CD14-positive monocyte (primary cell): ENCODE measurements at regions not wholly inside any gene's neighbourhood (a gene's known extent, or its start where the extent isn't known, plus 50 kb on each side); places are given as distances from the start of the nearest gene placed in this dataset.
A peak's percentile ranks its signal among the peaks of the same experiment; 100 is the strongest.

Experiments
- DNase-seq, 3 donors: peaks; one replicate each; pipeline ENCODE4 v3.0.0-alpha.2; 2011 to 2022
- H2AFZ ChIP-seq: 2 replicates; pipeline ENCODE4 v1.6.0; 2012; ENCODE audit warnings: mild to moderate bottlenecking, low read depth, low read length, inconsistent platforms; ENCODE audit not compliant: insufficient read depth, poor library complexity, severe bottlenecking
- H3K27ac ChIP-seq, 2 donors: 1 replicate in 1 of 2; 2 replicates in 1 of 2; pipeline ENCODE4 v1.5.1; 2012 to 2013; ENCODE audit warnings: low read length in 2 of 2, control low read depth in 1 of 2, inconsistent platforms in 1 of 2, low read depth in 1 of 2, mild to moderate bottlenecking in 1 of 2
- H3K27me3 ChIP-seq, 2 donors: one replicate each; pipeline versions ENCODE4 v1.6.0 to v1.6.1; 2011 to 2013; ENCODE audit warnings: low read length in 2 of 2; ENCODE audit not compliant: control insufficient read depth in 2 of 2, insufficient read depth in 2 of 2
- H3K36me3 ChIP-seq, 2 donors: replicated peaks in 1 of 2; 1 replicate in 1 of 2; 2 replicates in 1 of 2; pipeline versions ENCODE4 v1.5.1 to v1.6.1; 2012 to 2013; ENCODE audit warnings: low read length in 2 of 2, control low read depth in 1 of 2, inconsistent platforms in 1 of 2, mild to moderate bottlenecking in 1 of 2; ENCODE audit not compliant: insufficient read depth in 2 of 2, control insufficient read depth in 1 of 2
- H3K4me1 ChIP-seq, 2 donors: 1 replicate in 1 of 2; 2 replicates in 1 of 2; pipeline versions ENCODE4 v1.5.1 to v1.6.1; 2012 to 2013; ENCODE audit warnings: low read length in 2 of 2, control low read depth in 1 of 2, inconsistent platforms in 1 of 2, mild to moderate bottlenecking in 1 of 2, moderate library complexity in 1 of 2; ENCODE audit not compliant: insufficient read depth in 2 of 2, control insufficient read depth in 1 of 2
- H3K4me2 ChIP-seq: replicated peaks from 2 replicates; pipeline ENCODE3; 2012; ENCODE audit warnings: low read length, moderate library complexity, mild to moderate bottlenecking; ENCODE audit not compliant: poor library complexity, severe bottlenecking; ENCODE audit errors: extremely low read depth
- H3K4me3 ChIP-seq, 3 experiments: fragments of 200-600 bp in 1 of 3; sonication (generic) in 1 of 3; replicated peaks in 1 of 3; 1 replicate in 2 of 3; 2 replicates in 1 of 3; pipeline ENCODE4 v1.5.1; 2011 to 2013; ENCODE audit warnings: low read length in 3 of 3, mild to moderate bottlenecking in 3 of 3, control low read depth in 2 of 3, low read depth in 2 of 3, inconsistent platforms in 1 of 3, moderate library complexity in 1 of 3
- H3K79me2 ChIP-seq: 2 replicates; pipeline ENCODE4 v1.6.0; 2012; ENCODE audit warnings: mild to moderate bottlenecking, control low read depth, inconsistent platforms, low read length, moderate library complexity; ENCODE audit not compliant: insufficient read depth
- H3K9ac ChIP-seq: 2 replicates; pipeline ENCODE4 v1.6.0; 2017; ENCODE audit warnings: low read length, mild to moderate bottlenecking; ENCODE audit not compliant: insufficient read depth, poor library complexity, severe bottlenecking
- H3K9me3 ChIP-seq, 2 donors: replicated peaks in 1 of 2; 1 replicate in 1 of 2; 2 replicates in 1 of 2; pipeline versions ENCODE4 v1.5.1 to v1.6.1; 2012 to 2013; ENCODE audit warnings: low read length in 2 of 2, control low read depth in 1 of 2; ENCODE audit not compliant: control insufficient read depth in 1 of 2, insufficient read depth in 1 of 2
- H4K20me1 ChIP-seq: 2 replicates; pipeline ENCODE4 v1.6.0; 2012; ENCODE audit warnings: mild to moderate bottlenecking, low read length, control low read depth, moderate library complexity; ENCODE audit not compliant: insufficient read depth
- H3K27ac Mint-ChIP-seq, 7 donors: one replicate each; pipeline ENCODE4 v1.8.0; 2020; ENCODE audit warnings: mild to moderate bottlenecking in 7 of 7, mixed read lengths in 7 of 7, moderate library complexity in 6 of 7, inconsistent platforms in 2 of 7
- H3K27me3 Mint-ChIP-seq, 3 donors: one replicate each; pipeline ENCODE4 v1.8.0; 2021 to 2022; ENCODE audit warnings: low read depth in 3 of 3, mild to moderate bottlenecking in 3 of 3, mixed read lengths in 3 of 3, moderate library complexity in 3 of 3, inconsistent platforms in 1 of 3
- H3K36me3 Mint-ChIP-seq, 2 donors: one replicate each; pipeline ENCODE4 v1.8.0; 2020; ENCODE audit warnings: mixed read lengths in 2 of 2, inconsistent platforms in 1 of 2, mild to moderate bottlenecking in 1 of 2
- H3K4me1 Mint-ChIP-seq: one replicate; pipeline ENCODE4 v1.8.0; 2020; ENCODE audit warnings: mild to moderate bottlenecking, mixed read lengths
- H3K4me3 Mint-ChIP-seq, 2 donors: one replicate each; pipeline ENCODE4 v1.8.0; 2020; ENCODE audit warnings: mild to moderate bottlenecking in 2 of 2, mixed read lengths in 2 of 2, moderate library complexity in 1 of 2
- H3K9me3 Mint-ChIP-seq, 7 donors: one replicate each; pipeline ENCODE4 v1.8.0; 2020 to 2022; ENCODE audit warnings: mixed read lengths in 7 of 7, mild to moderate bottlenecking in 6 of 7, moderate library complexity in 6 of 7, inconsistent platforms in 2 of 7
- WGBS: methylation state at CpG from one replicate; pipeline ENCODE4 v1.1.5; 2013; ENCODE audit warnings: missing lambda C conversion rate; ENCODE audit not compliant: insufficient coverage; 5-methylcytosine and 5-hydroxymethylcytosine counted together
- intact Hi-C, 2 donors: fragments of 100-400 bp; cut with micrococcal nuclease; formaldehyde crosslinking; loops; one replicate each; pipeline versions ENCODE4 v1.15.0 to v1.15.1; 2023
- TF ChIP-seq, protein P1 (sequence below): fragments of 200-600 bp; IDR thresholded peaks from one replicate; pipeline ENCODE4 v1.8.0; 2022; ENCODE audit warnings: antibody characterized with exemption, mild to moderate bottlenecking

DNA sequence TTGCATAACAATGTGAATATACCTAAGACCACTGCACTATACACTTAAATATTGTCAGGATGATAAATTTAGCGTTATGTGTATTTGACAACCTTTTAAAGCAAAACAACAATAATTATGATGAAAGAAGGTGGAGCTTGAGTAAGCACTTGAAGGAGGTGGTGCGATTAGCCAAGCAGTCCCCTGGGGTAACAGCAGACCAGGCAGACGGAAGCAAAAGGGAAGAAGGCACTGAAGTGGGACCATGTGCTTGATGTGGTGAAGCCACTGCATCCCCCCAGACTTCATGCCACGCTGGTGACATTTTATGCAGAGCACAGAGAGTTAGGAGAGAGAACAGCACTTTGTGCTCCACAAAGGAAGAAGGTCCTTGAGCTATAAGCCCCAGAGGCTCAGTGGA lies 58.3 kb upstream of the ZNF507 start:
- H3K4me1 ChIP-seq, result no peaks in the 10 kb centered on the region
- H3K27me3 Mint-ChIP-seq, result peaks cover 15 to 24% (median 18%) of the 10 kb centered on the region in 3 donors
- 21% methylated on average over 2 of the region's 4 CpGs for WGBS
- peaks cover 3 to 4% of the 10 kb centered on the region in 2 donors for H3K27me3 ChIP-seq
- intact Hi-C loops, result no loop called here
- no peaks in the 10 kb centered on the region for H3K79me2 ChIP-seq
- H3K36me3 Mint-ChIP-seq, result no peaks in the 10 kb centered on the region
- no peaks in the 10 kb centered on the region for H3K36me3 ChIP-seq
- H3K27ac Mint-ChIP-seq, result no peak overlapping the region
- no peaks in the 10 kb centered on the region for H4K20me1 ChIP-seq
- H3K4me3 Mint-ChIP-seq, result peak overlapping the region in 1 of 2 donors; percentile 39
- no peak overlapping the region for H2AFZ ChIP-seq
- H3K9me3 Mint-ChIP-seq, result peaks cover 0 to 4% (median 0%) of the 10 kb centered on the region in 7 donors
- TF ChIP-seq, protein P1, sequence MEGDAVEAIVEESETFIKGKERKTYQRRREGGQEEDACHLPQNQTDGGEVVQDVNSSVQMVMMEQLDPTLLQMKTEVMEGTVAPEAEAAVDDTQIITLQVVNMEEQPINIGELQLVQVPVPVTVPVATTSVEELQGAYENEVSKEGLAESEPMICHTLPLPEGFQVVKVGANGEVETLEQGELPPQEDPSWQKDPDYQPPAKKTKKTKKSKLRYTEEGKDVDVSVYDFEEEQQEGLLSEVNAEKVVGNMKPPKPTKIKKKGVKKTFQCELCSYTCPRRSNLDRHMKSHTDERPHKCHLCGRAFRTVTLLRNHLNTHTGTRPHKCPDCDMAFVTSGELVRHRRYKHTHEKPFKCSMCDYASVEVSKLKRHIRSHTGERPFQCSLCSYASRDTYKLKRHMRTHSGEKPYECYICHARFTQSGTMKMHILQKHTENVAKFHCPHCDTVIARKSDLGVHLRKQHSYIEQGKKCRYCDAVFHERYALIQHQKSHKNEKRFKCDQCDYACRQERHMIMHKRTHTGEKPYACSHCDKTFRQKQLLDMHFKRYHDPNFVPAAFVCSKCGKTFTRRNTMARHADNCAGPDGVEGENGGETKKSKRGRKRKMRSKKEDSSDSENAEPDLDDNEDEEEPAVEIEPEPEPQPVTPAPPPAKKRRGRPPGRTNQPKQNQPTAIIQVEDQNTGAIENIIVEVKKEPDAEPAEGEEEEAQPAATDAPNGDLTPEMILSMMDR, result no peak
- no peak overlapping the region for H3K4me3 ChIP-seq
- no peaks in the 10 kb centered on the region for H3K9me3 ChIP-seq
- H3K4me2 ChIP-seq, result no peak overlapping the region
- H3K9ac ChIP-seq, result no peak overlapping the region
- no peaks in the 10 kb centered on the region for H3K4me1 Mint-ChIP-seq
- H3K27ac ChIP-seq, result no peak overlapping the region
- DNase-seq, result no peak

GRCh38 chr19:32287811-32288227 lies 57.6 kb upstream of the ZNF507 start:
- no peak overlapping the region for H3K4me3 ChIP-seq
- no peaks in the 10 kb centered on the region for H4K20me1 ChIP-seq
- H3K27ac ChIP-seq, result no peak overlapping the region
- H3K27me3 ChIP-seq, result peaks cover 3 to 4% of the 10 kb centered on the region in 2 donors
- Mint-ChIP-seq H3K4me1 (no peaks in the 10 kb centered on the region), H3K36me3 (no peaks in the 10 kb centered on the region), H3K9me3 (peaks cover 0 to 4% (median 0%) of the 10 kb centered on the region in 7 donors), H3K4me3 (no peak overlapping the region), H3K27ac (no peak overlapping the region), H3K27me3 (peaks cover 17 to 27% (median 20%) of the 10 kb centered on the region in 3 donors)
- 38% methylated on average over 10 of the region's 12 CpGs for WGBS
- intact Hi-C loops, result no loop called here
- H3K4me2 ChIP-seq, result no peak overlapping the region
- H3K4me1 ChIP-seq, result no peaks in the 10 kb centered on the region
- H3K9ac ChIP-seq, result no peak overlapping the region
- TF ChIP-seq, protein P1, result peak; percentile 16
- H2AFZ ChIP-seq, result no peak overlapping the region
- no peaks in the 10 kb centered on the region for H3K36me3 ChIP-seq
- H3K79me2 ChIP-seq, result no peaks in the 10 kb centered on the region
- H3K9me3 ChIP-seq, result no peaks in the 10 kb centered on the region
- DNase-seq, result no peak
